CD4-positive, alpha-beta T cell treated with Interleukin-6 at 100 ng/mL for 8 hours (primary cell): ENCODE measurements at regions not wholly inside any gene's neighbourhood (a gene's known extent, or its start where the extent isn't known, plus 50 kb on each side); places are given as distances from the start of the nearest gene placed in this dataset.
"Not testable (repeated sequence)": the region's sequence is repeated elsewhere in the genome, so short reads cannot be mapped to it uniquely, and the experiment has no call there.

Source experiments
- DNase-seq: peaks from one replicate; pipeline ENCODE4 v3.0.0-alpha.2; 2020; ENCODE audit warnings: mixed read lengths, low spot score

DNA sequence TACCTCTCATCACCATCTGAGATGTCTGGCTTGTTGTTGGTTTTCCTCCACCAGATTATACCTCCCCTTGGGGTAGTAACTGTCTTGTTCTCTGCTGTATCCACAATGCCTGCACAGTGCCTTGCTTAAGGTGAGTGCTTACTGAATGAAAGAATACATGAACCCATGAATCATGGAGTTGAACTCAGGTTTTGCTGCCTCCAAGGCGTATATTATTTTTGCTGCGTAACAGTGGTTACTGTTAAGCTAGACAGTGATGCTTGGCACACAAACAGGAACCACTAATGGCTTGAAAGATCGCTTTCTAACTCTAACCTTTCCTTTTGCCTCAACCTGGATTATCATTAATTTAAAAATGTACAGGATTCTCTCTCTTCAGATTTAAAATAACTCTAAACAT, 695.8 kb downstream of the TOX3 start:
- DNase-seq, result no peak

DNA sequence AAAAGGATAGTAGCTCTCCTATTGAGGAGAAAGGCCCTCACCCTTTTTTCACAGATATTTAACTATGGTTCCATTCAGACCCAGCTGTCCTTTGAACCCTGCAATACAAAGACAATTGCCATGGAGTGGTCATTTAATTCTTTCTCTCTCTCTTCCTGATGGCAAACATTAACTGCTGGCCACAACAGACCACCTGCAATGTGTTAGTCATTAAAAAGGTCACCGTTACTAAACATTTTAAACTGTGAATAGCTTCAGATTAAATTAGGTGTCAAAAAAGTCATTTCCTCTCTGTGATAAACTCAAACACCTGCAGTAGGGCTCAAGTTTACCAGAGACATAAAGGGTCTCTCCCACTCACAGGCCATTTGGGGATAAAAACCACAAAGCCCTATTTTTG, 697.2 kb downstream of the TOX3 start:
- no peak for DNase-seq

GRCh38 chr16:51845586-51846305, 694.7 kb upstream of the SALL1 start:
- no peak for DNase-seq

DNA sequence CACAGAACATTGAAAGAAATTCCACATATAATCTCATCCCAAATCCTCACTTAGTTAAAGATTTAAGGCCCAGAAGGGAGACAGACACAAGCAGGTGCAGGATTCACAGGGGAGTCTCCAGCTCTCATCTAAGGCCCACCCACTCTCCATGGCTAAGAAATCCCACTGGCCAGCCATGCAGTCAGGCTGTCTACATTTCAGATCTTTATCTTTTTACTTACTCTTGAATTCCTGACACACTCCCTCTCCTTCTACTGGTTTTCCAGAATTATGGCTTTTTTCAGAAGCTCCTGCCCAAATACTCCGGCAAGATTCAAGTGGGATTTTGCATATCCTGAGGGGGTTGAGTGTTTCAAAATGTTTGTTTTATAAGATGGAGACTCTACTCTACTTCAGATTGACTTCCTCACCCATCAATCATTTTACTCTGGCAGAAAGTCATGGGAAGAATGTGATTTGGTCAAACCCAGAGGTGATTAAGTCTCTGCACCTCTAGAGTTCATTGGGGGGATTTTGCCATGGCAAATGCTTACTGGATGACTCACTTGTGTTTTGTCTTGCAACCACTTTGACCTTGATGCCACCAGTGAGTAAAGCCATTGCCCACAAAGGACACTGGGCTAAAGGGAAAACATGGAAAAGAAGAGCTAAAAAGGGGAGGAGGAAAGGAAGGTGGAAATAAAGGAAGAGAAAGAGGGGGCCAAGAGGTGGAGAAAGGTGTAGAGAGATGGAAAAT, 688.8 kb upstream of the SALL1 start:
- no peak for DNase-seq

DNA sequence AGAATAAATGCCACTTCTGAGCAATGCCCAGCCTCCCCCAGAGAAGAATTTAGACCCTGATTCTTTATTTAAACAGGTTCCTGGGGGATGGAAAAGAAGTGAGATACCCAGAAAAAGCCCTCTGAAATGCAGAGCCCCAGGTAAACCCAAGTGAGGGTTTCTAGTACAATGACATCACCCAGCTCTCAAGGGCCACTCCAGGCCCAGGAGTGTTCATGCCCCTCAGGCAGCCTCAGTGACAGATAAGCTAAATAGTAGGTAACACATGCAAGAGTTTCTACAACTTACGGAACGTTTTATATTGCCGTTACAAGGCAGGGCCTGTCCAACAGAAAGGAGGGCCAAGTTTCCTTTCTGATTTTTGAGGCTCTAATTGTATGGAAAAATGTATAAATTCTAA, 683.7 kb upstream of the SALL1 start:
- DNase-seq, result no peak

DNA sequence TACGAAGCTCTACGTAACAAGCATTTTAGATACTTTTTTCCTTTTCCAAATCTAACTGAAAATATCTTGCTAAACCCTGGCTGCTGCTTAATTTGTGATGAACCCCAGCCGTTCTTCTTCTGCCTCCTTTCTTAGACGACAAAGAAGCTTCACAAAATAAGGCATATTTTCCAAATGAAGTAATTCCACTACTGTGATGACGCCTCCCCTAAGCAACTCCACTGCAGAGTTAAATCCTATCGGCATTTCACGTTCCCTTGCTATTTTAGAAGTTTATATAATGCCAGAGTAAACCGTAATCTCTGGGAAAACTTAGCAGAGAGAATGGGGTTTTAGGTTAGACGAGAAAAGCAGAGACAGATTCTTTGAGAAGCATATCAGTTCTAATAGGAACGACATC, 683.1 kb upstream of the SALL1 start:
- DNase-seq, result no peak

DNA sequence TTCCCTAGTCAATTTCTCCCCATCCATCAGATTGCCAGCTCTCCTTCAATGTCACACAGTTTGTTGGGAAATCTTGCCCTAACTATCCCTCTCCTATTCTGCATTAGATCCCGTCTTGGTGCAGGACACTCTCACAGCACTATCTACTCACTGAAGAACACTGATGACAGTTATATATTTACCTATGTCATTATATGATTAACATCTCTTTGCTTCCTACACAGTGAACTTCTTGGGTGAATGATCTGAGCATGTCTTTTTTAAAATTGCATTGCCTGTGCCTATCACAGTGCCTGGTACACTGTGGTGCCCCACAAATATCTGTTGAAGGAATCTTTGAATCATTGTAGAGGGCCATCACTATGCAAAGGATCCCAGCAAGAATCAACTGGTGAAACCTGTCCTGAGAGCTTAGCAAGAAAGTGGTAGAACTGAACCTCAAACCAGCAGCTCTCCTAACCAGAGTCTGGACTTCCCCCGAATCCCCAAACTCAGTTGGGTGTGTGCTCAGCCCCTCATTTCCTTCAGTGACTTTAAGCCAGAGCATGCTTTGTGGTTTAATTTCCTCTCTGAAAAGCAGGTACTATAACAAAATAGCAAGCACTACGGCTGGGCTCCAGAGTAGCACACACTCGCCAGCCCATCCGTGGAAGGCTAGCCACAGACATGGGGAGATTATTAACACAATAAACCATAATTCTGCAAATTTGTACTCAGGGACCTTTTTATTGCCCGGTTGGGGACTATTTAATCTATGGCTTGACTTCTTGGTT, 680.7 kb upstream of the SALL1 start:
- no peak for DNase-seq

DNA sequence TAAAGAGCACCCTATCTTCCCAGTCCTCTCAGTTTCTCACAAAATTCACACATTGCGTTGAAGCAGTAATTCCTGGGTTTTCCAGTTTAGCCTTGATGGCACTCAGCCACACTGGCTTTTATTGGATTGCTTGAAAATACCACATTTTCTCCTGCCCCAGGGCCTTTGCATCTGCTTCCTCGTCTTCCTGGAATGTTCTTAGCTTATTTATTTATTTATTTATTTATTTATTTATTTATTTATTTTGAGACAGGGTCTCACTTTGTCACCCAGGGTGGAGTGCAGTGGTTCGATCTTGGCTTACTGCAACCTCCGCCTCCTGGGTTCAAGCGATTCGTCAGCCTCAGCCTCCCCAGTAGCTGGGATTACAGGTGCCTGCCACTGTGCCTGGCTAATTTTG, 680.0 kb upstream of the SALL1 start:
- DNase-seq, result not testable (repeated sequence)

- no peak for DNase-seq
These were observed 674.7 kb upstream of the SALL1 start for GRCh38 chr16:51825779-51826178.

- DNase-seq, result no peak
These were observed 671.4 kb upstream of the SALL1 start for GRCh38 chr16:51822471-51822870.

DNA sequence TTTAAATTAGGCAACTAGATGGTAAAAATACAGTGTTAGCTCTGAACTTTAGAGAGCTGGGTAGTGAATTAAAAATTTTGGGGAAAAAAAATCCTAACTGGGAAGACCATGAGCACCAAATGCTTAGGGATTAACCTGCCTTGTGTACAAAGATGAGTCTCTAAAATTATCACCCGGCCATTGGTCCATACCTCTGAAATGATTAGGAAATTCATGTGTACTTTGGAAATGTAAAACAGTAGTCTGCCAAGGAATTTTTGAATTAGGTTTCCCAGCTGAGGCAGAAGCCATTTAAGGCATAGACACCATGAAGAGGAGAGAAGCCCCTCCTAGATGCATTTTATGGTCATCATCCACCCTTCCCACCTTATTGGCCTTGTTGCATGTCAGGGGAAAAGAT, 670.5 kb upstream of the SALL1 start:
- no peak for DNase-seq

- no peak for DNase-seq
These were observed 669.1 kb upstream of the SALL1 start for GRCh38 chr16:51820176-51820575.

- DNase-seq, result no peak
These were observed 667.4 kb upstream of the SALL1 start for GRCh38 chr16:51818342-51818944.

- no peak for DNase-seq
These were observed 665.9 kb upstream of the SALL1 start for GRCh38 chr16:51816929-51817328.

- no peak for DNase-seq
These were observed 664.5 kb upstream of the SALL1 start for GRCh38 chr16:51815523-51815922.

DNA sequence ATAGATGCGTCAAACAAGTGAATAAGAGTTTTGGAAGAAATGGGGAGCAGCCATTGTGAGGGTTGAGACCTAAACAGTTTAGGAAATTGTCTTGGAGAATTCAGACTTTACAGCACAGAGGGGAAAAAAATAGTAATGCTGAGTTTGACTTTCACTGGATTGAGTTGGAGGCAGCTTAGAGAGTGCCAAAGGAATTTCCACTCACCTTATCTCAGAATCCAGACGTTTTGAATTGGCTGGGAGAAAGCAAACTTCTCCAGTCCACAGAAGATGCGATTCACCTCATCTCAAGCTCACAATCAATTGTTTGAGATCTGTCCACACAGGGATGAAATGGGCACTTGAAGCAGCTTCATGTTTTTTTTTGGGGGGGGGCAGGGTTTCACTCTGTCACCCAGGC, 663.5 kb upstream of the SALL1 start:
- DNase-seq, result no peak

DNA sequence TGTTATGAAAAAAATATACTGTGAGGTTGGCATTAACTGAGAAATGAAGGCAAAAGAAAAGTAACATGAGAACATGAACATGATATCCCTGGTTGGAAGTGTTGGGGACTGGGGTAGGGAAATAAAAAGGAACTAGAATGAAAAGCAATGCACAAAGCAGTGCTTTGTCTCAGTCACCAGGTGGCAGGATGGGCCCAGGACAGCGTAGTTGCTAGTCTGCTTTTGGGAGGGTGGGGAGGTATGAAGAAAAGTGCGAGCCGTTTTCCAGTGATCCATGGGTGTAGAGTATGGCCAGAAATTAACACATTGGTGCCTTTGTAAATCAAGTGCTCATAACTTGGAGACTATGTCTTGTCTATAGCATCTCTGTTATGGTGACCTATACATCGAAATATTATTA, 662.5 kb upstream of the SALL1 start:
- DNase-seq, result no peak

DNA sequence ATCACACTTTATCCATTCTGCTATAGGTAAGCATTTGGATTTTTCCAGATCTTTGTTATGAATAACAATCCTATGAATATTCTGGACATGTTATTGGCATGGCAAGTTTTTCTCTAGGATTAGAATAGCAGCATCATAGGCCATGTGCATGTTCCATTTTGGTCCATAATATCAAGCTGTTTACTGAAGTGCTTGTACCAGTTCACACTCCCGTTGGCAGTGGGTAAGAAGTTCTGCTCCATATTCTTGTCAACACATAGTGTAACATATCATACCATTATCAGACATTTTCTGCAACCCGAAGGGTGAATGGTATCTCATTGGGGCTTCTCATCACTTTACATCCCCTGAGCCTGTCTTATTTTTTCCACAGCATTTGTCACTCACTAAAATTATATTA, 661.9 kb upstream of the SALL1 start:
- no peak for DNase-seq

GRCh38 chr16:51807551-51807950, 656.5 kb upstream of the SALL1 start:
- no peak for DNase-seq

GRCh38 chr16:51801635-51802034, 650.6 kb upstream of the SALL1 start:
- DNase-seq, result no peak

DNA sequence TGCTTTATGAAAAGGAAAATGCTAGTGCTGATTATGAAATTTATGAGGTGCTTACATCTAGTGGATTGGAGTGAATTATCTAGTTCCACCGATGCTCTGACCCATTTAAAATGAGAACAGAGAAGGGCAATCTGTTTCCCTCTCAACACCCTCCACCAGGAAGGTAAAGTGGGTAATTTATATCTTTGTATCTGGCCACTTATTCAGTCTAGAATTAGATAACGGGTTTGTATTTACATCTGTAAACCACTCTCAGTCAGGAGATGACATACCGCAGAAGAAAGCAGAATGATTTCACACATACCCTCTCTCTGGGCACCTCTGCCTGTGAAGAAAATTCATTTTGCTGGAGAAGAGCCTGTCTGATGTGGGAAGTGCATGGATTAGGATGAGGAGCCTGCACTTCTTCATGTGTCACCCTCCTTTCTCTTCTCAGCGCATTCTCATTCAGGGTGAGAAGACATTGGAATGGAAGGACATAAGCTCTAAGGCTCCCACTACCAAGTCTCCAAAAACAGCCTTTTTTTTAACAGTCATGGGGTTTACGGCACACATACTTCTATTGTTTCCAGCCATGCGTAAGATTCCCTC, 646.7 kb upstream of the SALL1 start:
- DNase-seq, result no peak

DNA sequence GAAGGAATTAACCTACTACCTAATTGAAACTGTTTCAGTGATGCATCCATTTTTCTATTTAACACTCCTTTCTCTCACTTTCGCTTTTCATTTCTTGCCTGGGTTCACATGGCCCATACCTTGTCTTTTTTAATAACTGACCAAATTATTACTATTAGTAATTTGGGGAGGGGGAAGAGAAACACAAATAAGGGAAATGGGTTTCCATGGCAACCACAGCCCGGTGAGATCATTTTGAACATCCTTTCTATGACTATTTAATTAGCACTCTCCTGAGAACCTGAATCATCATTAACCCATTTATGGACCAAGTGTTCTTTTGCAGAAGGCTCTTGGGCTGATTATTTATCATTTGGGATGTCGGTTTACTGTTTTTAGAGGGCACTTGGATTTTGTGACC, 628.2 kb upstream of the SALL1 start:
- DNase-seq, result no peak
